Epithelial cell of proximal tubule (primary cell): ENCODE measurements at regions not wholly inside any gene's neighbourhood (a gene's known extent, or its start where the extent isn't known, plus 50 kb on each side); places are given as distances from the start of the nearest gene placed in this dataset.

ENCODE experiments used
- DNase-seq: peaks from one replicate; pipeline ENCODE4 v3.0.0-alpha.2; 2011; ENCODE audit warnings: low read depth
- H3K4me3 ChIP-seq: 2 replicates; pipeline ENCODE4 v1.5.1; 2011; ENCODE audit warnings: low read depth, mild to moderate bottlenecking, low read length
- CTCF ChIP-seq: conservative IDR thresholded peaks from 2 replicates; pipeline ENCODE4 v1.5.1; 2012; ENCODE audit warnings: low read depth, mild to moderate bottlenecking, low read length

GRCh38 chr10:90602862-90603610 lies 254.8 kb downstream of the HTR7 start:
- H3K4me3 ChIP-seq: no peak overlapping the region
- DNase-seq: peak; percentile 20
- no peak for TF ChIP-seq CTCF

GRCh38 chr10:90604636-90605035 lies 253.2 kb downstream of the HTR7 start:
- DNase-seq: peak; percentile 43
- H3K4me3 ChIP-seq: no peak overlapping the region
- no peak for TF ChIP-seq CTCF

- no peak for TF ChIP-seq CTCF
- no peak for DNase-seq
- no peak overlapping the region for H3K4me3 ChIP-seq
These were observed 252.3 kb downstream of the HTR7 start for GRCh38 chr10:90605506-90605905.

- H3K4me3 ChIP-seq: no peak overlapping the region
- no peak for TF ChIP-seq CTCF
- DNase-seq: no peak
These were observed 245.6 kb downstream of the HTR7 start for GRCh38 chr10:90612276-90612675.

GRCh38 chr10:90614631-90615030 lies 243.2 kb downstream of the HTR7 start:
- no peak overlapping the region for H3K4me3 ChIP-seq
- DNase-seq: no peak
- TF ChIP-seq CTCF: no peak

- no peak overlapping the region for H3K4me3 ChIP-seq
- no peak for DNase-seq
- no peak for TF ChIP-seq CTCF
These were observed 236.3 kb downstream of the HTR7 start for GRCh38 chr10:90621577-90621976.

- TF ChIP-seq CTCF: no peak
- no peak for DNase-seq
- no peak overlapping the region for H3K4me3 ChIP-seq
These were observed 222.6 kb downstream of the HTR7 start for GRCh38 chr10:90635111-90635765.
